ENCODE measurements at regions not wholly inside any gene's neighbourhood (a gene's known extent, or its start where the extent isn't known, plus 50 kb on each side); places are given as distances from the start of the nearest gene placed in this dataset.

DNA sequence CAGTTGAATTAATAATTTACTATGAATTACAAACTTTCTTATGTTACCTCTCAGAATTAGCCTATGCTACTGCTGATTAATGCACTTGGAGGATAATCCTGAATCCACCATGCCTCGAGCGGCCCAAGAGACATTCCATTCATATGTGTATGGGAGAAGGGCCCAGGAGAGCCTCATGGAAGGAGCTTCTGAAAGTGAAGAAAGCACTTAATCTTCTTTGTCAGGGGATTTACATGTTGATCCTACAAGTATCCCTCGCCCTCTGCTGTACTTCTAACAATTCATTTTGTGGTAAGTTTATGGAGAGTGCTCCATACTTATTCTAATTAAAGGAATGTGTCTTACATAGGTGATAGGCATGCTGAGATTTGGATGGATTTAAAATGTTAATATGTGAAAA, 1189.1 kb upstream of the NXPH2 start:
- TF ChIP-seq, protein P1, sequence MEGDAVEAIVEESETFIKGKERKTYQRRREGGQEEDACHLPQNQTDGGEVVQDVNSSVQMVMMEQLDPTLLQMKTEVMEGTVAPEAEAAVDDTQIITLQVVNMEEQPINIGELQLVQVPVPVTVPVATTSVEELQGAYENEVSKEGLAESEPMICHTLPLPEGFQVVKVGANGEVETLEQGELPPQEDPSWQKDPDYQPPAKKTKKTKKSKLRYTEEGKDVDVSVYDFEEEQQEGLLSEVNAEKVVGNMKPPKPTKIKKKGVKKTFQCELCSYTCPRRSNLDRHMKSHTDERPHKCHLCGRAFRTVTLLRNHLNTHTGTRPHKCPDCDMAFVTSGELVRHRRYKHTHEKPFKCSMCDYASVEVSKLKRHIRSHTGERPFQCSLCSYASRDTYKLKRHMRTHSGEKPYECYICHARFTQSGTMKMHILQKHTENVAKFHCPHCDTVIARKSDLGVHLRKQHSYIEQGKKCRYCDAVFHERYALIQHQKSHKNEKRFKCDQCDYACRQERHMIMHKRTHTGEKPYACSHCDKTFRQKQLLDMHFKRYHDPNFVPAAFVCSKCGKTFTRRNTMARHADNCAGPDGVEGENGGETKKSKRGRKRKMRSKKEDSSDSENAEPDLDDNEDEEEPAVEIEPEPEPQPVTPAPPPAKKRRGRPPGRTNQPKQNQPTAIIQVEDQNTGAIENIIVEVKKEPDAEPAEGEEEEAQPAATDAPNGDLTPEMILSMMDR (conservative IDR thresholded peaks at IDR 0.05; ENCODE audit: low read length) = no peak
- no peak for TF ChIP-seq EZH2phosphoT487 (IDR thresholded peaks at IDR 0.05; ENCODE audit: borderline replicate concordance)
